GM18858 (cell line): ENCODE measurements at regions not wholly inside any gene's neighbourhood (a gene's known extent, or its start where the extent isn't known, plus 50 kb on each side); places are given as distances from the start of the nearest gene placed in this dataset.
"Not testable (repeated sequence)": the region's sequence is repeated elsewhere in the genome, so short reads cannot be mapped to it uniquely, and the experiment has no call there.

Experiments used
- ATAC-seq: cut with Tn5 transposase; IDR thresholded peaks from one replicate; pipeline ENCODE4 v1.9.1; 2021; ENCODE audit not compliant: unreplicated experiment

GRCh38 chr1:70745199-70745598, 302.4 kb downstream of the PTGER3 start:
- ATAC-seq: no peak

DNA sequence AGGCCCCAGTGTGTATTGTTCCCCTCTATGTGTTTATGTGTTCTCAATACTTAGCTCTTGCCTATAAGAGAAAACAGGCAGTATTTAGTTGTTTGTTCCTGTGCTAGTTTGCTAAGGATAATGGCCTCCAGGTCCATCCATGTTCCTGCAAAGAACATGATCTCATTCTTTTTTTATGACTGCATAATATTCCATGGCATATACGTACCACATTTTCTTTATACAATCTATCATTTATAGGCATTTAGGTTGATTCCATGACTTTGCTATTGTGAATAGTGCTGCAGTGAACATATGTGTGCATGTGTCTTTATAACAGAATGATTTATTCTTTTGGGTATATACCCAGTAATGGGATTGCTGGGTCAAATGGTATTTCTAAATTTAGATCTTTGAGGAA, 301.6 kb downstream of the PTGER3 start:
- not testable (repeated sequence) for ATAC-seq

GRCh38 chr1:70747123-70747522, 300.5 kb downstream of the PTGER3 start:
- ATAC-seq: not testable (repeated sequence)

- ATAC-seq: not testable (repeated sequence)
These were observed 295.8 kb downstream of the PTGER3 start for GRCh38 chr1:70751676-70752287.

GRCh38 chr1:70754701-70755100, 292.9 kb downstream of the PTGER3 start:
- ATAC-seq: no peak

DNA sequence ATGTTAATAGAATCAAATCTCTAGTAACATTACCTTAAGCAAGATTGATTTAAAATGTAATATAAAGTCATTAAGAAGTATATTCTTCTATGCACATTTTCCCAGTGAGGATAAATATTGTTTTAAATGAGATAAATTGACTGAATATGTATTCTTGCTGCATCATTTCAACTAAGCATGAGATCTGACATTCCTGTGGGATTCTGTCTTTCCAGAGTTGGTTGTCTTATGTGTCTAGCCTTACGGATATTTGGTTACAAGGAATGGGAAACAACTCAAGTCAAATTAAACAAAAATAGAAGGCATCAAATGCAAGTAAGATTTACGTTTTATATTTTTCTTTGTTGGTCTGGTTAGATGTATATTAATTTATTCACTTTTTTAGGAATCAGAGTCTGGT, 287.5 kb downstream of the PTGER3 start:
- ATAC-seq: no peak

GRCh38 chr1:70762386-70762785, 285.2 kb downstream of the PTGER3 start:
- ATAC-seq: no peak

DNA sequence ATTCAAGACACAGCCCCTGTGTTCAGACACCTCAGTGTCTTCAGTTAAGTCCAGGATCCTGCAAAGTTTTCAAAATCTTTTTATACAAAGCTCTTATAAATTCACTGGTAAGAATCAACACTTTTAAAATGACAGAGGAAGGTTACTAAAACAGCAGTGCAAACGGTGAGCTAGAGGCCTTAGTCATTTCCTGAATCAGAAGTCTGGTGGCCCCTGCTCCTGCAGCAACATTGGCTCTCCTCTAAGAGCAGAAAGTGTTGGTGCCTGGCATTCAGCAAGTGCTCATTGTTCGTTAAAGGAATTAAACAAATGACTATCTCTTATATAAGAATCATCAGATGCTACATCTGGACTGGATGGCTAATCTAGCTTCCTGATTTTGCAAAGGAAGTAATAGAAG, 282.9 kb downstream of the PTGER3 start:
- ATAC-seq: no peak

- no peak for ATAC-seq
These were observed 280.2 kb downstream of the PTGER3 start for GRCh38 chr1:70767377-70767776.

GRCh38 chr1:70768216-70768615, 279.4 kb downstream of the PTGER3 start:
- no peak for ATAC-seq

DNA sequence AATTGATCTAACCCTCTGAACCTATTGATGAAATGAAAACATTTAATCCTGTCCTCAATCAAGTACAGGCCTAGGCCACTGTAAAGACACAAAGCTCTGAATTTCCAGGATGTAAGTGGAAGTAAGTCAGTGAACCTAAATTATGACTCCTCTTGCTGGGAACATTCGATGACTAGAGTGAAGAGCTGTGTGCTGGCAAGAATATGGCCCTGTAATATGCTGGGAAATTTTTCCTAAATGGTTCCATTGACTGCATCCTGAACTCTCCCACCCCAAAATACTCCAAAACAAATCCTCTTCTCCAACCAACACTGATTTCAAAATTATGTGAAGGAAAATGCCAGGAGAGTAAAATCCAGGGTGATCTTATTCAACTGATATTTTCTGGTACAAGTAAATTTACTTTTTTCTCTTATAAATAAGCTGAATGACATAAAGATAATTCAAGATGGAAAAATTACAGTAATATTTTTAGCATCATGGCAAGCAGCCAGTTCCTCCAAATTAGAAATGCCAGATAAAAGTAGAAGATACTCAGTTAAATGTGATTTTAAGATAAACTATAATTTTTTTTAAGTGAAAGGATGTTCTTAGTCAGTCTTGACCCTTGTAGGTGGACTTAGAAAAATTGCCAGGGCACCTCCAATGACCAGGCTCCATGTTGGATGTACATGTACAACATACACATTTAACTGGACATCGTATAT, 269.4 kb downstream of the PTGER3 start:
- ATAC-seq: no peak

GRCh38 chr1:70778934-70779333, 268.7 kb downstream of the PTGER3 start:
- no peak for ATAC-seq

GRCh38 chr1:70779571-70779970, 268.0 kb downstream of the PTGER3 start:
- no peak for ATAC-seq

- ATAC-seq: no peak
These were observed 262.3 kb downstream of the PTGER3 start for GRCh38 chr1:70785287-70785686.

GRCh38 chr1:70790232-70790923, 257.2 kb downstream of the PTGER3 start:
- no peak for ATAC-seq

DNA sequence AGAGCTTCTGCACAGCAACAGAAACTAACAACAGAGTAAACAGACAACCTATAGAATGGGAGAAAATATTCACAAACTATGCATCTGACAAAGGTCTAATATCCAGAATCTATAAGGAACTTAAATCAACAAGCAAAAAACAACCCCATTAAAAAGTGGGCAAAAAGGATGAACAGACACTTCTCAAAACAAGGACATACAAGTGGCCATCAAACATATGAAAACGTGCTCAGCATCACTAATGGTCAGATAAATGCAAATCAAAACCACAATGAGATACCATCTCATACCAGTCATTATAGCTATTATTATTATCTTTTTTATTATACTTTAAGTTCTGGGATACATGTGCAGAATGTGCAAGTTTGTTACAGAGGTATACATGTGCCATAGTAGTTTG, 252.6 kb downstream of the PTGER3 start:
- ATAC-seq: not testable (repeated sequence)

GRCh38 chr1:70796298-70796697, 251.3 kb downstream of the PTGER3 start:
- ATAC-seq: not testable (repeated sequence)

DNA sequence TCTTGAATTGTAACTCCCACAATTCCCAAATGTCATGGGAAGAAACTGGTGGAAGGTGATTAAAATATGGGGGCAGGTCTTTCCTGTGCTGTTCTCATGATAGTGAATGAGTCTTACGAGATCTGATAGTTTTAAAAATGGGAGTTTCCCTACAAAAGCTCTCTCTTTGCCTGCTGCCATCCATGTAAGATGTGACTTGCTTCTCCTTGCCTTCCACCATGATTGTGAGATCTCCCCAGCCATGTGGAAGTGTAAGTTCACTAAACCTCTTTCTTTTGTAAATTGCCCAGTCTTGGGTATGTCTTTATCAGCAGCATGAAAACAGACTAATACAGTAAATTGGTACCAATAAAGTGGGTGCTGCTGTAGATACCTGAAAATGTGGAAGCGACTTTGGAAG, 245.0 kb downstream of the PTGER3 start:
- ATAC-seq: not testable (repeated sequence)

GRCh38 chr1:70805641-70806040, 242.0 kb downstream of the PTGER3 start:
- no peak for ATAC-seq

GRCh38 chr1:70807088-70807664, 240.4 kb downstream of the PTGER3 start:
- ATAC-seq: no peak

DNA sequence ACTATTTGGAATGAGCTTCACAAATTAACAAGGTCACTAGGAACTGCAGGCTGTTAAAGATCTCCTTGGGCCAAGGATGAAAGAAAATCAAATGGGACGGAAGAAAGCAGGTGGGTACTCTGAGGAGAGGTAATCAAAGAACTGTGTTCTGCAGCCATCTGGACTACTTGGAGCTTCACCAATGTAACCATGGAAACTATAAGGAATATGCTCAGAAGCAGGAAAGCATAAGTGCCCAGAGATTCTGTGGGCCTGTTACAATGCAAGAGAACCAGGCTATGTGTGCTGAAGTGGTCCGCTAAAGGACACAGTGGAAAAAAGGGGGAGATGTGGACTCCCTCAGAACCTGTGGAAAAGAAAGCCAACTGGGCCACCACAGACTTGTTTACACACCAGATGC, 238.5 kb downstream of the PTGER3 start:
- ATAC-seq: no peak

DNA sequence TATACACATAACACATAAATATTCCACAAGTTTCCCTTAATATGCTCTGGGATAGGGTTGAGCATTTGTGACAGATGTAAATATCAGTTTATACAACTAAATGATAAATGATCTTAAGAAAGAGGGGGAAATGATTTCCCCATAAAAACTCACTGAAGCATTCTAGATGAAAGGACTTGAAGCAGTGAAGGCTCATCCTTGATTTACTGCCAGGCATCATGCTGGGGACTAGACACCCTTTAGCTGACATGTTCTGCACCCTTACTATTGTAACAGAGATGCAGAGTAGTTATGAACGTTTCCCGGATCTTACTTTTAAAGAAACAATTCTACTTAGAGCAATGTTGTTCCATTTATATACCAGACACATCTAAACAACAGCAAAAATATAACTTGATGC, 235.8 kb downstream of the PTGER3 start:
- no peak for ATAC-seq
